GM12892 (cell line): ENCODE measurements at regions not wholly inside any gene's neighbourhood (a gene's known extent, or its start where the extent isn't known, plus 50 kb on each side); places are given as distances from the start of the nearest gene placed in this dataset.

Experiments used
- POLR2A ChIP-seq: IDR thresholded peaks from 2 replicates; pipeline ENCODE4 v1.6.1; 2011; ENCODE audit warnings: low read depth, low read length, control low read depth
- POLR2AphosphoS5 ChIP-seq: IDR thresholded peaks from 2 replicates; pipeline ENCODE4 v1.6.1; 2011; ENCODE audit warnings: low read depth, low read length, control low read depth
- TAF1 ChIP-seq: IDR thresholded peaks from 2 replicates; pipeline ENCODE4 v1.6.1; 2011; ENCODE audit warnings: low read depth, mild to moderate bottlenecking, control low read depth, low read length, borderline replicate concordance

DNA sequence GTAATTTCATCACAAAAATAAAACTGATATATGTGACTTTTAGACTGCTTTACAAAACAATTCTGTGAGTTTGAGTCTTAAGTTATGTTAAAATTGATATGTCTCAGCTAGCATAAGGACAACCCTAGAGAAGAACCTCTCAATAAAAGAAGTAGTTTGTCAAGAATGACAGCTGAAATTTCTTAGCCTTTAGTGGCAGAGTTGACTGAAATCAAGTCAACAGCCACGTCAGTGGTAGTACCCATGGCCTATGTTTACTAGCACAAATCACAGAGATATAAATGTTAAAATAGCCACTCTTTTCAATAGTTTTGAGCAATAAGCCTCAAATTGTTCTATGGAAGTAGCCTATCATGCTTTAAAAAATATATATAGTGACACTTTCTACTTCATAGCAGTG is 138.9 kb upstream of the FERD3L start:
- TF ChIP-seq POLR2A: no peak
- no peak for TF ChIP-seq POLR2AphosphoS5
- no peak for TF ChIP-seq TAF1
